GM21576 (cell line): ENCODE measurements at regions not wholly inside any gene's neighbourhood (a gene's known extent, or its start where the extent isn't known, plus 50 kb on each side); places are given as distances from the start of the nearest gene placed in this dataset.
A peak's percentile ranks its signal among the peaks of the same experiment; 100 is the strongest.

Experiments
- ATAC-seq: cut with Tn5 transposase; IDR thresholded peaks from one replicate; pipeline ENCODE4 v1.9.1; 2021; ENCODE audit warnings: mild to moderate bottlenecking, moderate library complexity; ENCODE audit not compliant: unreplicated experiment

DNA sequence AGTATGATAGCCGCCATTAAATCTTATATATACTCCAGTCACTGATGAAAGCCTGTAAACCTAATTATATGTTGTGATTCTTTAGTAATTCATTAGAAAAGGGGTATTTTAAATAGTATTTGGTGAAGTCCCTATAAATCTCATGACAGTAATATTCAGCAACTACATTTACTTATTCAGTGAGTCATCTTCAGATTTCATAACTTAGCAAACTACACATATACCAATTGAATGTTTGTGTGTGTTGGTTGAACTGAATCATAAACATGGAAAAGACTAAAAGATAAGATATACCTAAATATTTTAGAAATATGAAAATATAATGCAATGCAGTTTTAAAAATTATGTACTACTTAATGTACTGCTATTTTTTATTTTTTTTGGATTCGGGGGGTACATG, 1050.4 kb downstream of the MAT2B start:
- no peak for ATAC-seq

DNA sequence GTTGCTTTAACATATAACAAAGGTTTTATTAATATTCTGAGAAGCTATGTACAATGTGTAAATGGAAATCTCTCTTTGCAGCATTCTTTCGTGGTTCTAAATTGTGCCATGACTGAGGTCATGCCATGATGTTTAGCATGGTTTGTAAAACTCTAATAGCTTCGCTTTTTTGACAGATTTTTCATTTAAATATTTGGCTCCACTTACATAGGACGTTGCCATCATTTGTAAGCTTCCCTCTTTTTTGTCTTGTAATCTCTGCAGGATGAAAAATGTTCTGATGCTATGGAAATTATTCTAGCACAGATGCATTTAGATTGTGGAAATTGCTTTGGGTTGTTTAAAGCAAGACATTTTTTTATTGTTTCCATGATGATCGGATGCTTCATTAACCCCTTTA, 1054.8 kb downstream of the MAT2B start:
- no peak for ATAC-seq

DNA sequence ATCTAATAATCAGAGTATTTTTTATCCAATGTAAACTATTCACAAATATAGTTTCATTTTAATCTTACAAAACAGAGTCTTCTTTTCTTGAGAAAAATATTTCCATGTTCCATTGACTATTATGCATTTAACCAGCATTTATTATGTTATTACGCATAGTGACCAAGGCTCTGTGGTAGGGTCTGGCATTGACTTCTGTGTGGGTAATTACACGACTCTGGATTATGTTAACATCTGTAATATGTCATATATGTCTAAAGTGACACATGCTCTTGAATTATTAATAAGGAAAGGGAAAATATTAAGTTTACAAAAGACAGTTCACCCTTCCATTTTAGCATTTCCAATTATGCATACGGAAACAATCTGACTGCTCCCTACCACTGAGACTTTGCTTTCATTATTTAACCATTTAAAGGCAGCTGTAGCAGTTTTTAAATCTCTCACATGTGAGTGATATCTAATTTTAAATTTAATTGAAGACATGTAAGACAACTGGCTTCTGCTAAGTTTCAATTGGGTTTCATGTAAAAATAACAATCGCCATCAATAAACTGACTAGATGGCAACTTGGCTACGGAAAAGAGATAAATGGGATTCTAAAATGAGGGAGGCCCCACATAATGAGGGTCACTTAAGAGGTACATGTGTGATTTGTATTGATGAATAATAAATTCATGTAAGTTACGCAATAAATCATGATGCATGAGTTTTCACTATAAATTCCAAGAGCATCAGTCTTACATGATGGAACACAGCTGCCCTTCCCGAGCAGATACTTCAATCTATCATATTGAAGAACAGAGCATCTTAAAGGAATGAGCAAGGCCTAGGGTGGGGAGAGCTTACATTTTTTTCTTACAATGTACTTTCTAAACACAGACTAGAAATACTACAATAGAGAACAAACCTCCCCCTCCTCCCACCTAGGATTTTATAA, 1056.8 kb downstream of the MAT2B start:
- ATAC-seq, result no peak

DNA sequence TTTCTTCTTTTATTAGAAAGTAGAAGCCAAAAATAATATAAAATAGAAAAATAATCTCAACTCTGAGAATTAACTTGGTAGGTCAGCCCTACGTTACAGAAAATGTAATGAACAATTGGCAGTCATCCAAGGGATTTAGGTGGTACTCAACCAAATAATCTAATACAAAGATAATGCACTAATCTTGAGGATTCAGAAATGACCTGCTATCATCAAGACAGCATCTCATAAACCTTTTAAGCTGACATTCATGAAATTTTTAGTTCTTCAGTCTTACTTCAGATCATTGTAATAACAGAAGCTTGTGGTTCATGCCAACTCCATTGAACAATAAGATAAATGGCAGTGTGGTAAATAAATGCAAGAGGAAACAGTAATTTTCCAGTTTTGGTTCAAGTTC, 1058.0 kb downstream of the MAT2B start:
- no peak for ATAC-seq

DNA sequence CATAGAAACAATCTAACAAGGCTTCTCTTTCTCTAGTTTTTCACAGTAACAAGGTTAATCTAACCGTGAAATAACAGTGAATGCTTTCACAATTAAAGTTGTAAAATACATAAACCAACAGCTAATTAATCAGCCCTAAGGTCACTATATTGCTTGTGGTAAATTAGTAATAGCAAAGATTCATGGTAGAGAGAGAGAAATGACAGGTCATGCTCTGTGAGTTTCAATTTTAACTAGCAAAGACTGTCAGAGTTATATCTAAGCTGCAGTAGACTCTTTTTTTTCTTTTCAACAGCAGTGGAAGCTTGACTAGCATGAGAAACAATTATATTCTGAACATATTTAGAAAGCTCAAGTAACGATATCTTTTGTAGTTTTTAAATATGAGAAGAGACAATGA, 1068.0 kb downstream of the MAT2B start:
- no peak for ATAC-seq

DNA sequence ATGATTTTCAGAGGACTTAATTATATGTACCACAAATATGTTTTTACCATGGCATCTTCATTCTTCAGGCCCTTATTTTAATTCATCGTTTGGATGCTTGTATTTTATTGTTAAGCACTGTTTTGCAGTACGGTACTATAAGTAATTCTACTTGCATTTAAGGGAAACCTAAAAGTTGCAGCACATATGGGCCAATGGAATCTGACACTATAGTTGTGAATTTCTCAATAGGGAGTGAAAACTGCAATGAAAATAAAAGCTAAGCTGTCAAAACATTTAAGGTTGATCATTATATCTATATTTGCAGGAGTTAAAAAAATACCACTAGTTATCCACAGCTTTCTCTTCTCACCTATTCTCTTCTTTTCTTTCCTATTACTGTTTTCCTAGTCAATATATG, 1071.8 kb downstream of the MAT2B start:
- ATAC-seq, result no peak

DNA sequence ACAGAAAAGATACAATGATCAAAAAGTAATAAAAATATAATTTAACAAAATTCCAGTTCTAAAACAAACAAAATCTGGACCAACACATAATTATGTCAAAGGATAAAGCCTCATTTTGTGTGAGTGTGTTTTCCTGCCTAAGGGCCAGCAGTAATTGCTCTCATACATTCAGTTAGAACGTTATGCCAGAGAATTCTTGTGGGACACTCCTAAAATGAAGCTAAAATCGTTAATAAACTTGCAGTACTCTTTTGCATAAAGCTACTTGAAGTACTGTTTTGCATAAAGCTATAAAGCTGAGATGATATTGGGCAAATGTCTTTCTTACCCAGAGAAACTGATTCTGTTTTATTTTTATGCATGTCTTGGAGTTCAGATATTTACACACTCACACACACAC, 1072.3 kb downstream of the MAT2B start:
- no peak for ATAC-seq

DNA sequence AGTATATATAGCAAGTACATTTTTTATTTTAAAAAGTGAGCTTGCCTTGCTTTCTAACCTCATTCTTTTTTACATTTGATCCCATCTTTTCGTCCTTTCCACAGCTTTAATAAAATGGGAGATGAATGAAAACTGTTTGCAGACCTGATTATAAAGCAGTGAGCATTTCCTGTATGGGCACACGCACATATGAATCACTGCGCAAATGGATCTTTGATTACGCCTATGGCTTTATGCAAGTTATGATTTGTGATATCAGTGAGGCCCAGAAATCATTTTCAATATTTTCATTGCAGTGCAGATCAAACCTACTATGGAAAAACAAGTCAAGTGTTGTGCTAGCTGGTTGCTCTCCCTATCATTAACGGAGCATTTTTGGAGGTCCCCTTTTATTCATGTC, 1073.0 kb downstream of the MAT2B start:
- ATAC-seq, result no peak

DNA sequence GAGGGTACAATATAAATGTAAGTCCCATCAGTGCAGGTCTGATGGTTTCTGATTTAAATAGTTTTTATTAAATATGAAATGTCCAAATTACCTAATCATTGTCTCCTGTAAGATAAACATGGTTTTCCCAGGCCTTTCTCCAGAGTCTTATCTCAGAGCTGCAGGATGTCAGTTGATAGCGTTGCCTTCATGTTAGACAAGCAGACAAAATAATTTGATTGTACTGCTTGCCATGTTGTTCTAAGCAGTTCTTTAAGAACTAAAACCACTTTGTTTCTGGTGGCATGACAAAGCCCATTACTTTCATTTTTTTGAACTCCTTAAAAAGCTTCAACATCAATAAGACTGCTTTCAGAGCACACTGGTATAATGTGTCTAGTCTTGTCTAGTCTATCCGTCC, 1073.5 kb downstream of the MAT2B start:
- no peak for ATAC-seq

DNA sequence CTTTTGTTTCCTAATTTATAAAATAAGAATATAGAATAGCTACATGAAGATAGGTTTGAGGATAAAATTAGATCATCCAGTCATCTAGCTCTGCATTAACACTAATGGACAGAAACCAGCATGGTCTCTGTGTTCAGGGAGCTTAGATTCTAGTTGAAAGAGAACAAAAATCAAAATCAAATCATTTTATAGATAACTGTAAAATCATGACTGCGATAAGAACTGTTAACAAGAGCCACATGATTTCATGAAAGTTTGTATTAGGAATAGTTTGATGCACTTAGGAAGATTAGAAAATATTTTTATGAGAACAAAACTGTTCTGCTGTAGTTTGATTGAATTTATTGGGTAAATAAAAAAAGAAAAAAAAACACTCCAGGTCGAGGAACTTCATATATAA, 1074.7 kb downstream of the MAT2B start:
- ATAC-seq, result no peak

DNA sequence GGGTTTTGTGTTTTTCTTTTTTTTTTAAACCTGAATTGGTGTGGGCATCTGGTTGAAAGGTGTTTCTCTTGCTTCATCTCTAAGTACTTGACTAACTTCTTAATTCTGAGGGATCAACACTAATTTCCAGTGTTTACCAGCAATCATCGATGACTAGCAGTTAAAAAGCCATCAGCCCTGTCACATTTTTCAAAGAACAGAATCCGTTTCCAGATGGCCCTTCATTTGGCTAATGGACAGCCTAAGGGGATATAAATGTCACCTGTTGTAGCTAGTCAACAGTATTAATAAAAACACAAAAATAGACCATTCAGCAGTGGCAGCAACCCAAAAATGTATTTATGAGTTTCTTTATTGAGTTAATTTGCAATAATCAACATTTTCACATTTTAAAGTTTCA, 1076.5 kb downstream of the MAT2B start:
- no peak for ATAC-seq

DNA sequence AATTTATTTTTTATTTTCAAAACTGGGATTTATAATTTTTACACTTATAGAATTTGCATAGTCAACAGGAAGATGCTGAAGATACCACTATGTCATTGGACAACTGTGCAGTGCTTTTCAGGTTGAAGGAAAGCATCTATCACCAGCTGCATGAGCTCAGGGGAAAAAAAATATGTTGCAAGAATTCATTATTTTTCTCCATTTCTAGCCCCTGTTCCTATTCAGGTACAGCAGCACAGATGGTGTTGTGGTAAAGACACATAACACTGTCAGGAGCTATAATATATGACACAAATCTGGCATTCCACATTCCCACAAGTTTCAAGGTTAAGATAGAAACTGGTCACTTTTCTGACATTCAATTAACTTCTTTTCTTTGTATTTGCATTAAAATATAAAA, 1088.6 kb downstream of the MAT2B start:
- ATAC-seq, result no peak

DNA sequence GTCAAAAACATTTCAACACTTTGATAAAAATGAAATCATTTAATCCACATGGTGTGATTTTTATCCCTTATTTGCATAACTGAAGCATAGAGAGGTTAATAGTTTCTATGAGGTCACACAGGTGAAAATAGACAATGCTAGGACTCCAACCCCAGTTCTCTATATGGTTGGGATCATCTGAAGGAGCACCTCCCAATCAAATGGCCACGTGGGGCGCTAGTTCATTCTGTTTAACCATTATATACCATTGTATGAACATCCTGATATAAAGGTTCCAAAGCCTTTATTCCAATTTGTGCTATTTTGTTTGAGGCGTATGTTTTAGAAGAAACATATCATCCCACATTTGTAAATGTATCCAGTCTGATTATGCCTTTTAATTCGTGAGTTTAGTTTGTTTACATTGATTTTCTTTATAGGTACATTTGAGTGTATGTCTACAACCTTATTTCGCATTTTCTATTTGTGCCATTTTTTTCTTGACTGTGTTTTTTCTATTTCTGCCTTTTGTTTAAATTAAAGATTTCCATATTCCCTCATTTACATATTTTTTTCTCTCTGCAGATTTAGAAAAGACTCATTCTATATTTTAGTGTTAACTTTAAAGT, 1092.0 kb downstream of the MAT2B start:
- peak; percentile 72 for ATAC-seq

DNA sequence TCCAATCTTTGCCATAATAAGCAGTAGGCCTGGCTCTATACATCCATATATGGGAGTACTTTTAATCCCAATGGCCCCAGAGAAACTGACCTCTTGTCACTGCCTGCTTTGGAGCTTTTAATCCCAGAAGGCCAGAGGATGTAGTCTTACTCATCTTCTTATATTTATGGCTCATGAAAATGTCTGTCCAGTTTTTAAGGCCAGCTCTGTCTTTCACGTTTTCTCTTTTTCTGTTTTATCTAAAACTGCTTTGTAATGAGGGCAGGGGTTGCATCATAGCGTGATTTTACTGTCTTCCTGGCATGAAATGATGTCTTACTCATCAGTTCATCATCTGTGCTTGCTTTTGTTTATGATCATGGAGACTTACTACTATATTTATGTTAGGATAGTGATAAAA, 1094.9 kb downstream of the MAT2B start:
- no peak for ATAC-seq

DNA sequence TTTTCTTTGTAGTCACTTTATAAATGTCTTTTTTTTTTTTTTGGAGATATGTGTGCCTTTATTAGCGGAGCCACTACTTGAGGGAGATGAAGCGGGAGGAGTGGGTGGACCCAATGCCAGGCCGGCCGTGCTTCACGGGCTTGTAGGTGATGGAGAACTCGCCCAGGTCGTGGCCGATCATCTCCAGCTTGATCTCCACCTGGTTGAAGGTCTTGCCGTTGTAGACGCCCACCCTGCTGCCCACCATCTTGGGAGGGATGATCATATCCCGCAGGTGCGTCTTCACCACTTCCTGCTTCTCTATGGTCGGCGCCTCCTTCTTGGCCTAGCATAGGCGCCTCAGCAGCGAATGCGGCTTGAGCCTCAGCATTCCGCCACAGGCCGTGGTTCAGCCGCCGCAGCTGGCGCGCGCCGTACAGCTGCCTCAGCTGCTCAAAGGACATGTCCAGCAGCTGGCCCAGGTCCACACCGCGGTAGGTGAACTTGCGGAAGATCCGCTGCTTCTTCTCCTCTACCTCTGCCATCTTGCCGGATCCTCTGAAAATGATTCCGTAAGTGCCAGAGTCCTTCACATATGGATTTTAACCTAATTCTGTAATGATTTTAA, 1095.6 kb downstream of the MAT2B start:
- ATAC-seq, result no peak

DNA sequence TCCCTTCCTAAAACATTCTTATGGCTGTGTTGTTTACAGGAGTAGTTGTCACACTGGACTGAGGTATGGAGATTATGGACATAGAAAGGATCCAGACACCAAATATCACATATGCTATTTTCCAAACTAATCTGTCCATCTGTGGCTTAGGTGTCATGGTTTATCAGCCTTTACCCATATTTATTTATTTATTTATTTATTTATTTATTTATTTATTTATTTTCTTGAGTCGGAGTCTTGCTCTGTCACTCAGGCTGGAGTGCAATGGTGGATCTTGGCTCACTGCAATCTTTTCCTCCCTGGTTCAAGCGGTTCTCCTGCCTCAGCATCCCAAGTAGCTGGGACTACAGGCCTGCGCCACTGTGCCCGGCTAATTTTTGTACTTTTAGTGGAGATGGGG, 1103.1 kb downstream of the MAT2B start:
- ATAC-seq, result no peak

DNA sequence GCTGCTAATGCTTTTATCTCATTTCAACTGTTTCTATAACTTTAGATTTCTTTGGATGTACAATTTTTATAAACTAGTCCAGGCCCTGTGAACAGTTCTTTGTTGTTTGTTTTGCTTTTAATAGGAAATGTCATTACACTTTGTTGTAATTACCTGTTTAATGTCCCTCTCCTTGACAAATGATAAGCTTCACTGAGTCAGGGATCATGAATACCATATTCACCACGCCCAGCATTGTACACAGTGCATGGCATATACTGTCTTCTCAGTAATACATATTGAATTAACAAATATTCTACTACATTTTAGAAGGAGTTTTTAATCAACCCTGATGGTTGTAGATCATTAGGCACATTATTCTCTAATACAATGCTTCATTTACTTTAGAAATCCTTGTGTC, 1105.0 kb downstream of the MAT2B start:
- no peak for ATAC-seq

DNA sequence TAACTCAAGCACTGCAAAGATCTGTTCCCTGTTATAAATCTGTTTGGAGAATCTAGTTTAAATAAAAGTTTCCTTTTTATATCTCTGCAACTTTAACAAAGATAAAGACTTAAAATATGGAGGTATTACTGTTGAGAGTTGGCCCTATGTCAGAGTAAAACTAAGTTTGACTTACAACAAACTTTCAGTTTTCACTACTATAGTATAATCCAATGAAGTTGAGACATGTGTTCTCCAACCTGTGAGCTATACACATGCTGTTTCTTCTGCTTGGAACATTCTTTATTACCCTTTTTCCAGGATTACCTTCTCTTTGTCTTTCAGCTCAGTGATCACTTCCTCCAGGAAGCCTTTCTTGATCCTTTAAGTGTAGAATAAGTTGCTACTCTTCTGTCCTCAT, 1109.3 kb downstream of the MAT2B start:
- no peak for ATAC-seq

DNA sequence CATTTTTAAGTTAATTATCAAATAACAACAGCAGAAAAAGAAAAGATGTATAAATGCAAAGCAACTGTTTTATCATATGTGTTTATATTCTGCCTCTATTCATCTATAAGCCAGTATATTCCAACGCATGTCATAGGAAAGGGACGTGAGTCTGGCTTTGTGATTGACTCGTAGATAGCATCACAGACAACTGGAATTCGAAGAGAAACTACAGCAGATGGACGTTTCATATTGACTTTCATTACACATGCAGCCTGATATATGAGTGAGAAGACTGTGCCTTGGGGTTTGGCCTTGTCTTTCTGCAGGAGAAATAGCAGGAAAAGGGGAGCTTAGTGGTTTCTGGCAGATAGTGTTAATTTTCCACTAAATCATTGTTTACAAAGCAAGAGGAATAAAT, 1111.9 kb downstream of the MAT2B start:
- ATAC-seq, result no peak

DNA sequence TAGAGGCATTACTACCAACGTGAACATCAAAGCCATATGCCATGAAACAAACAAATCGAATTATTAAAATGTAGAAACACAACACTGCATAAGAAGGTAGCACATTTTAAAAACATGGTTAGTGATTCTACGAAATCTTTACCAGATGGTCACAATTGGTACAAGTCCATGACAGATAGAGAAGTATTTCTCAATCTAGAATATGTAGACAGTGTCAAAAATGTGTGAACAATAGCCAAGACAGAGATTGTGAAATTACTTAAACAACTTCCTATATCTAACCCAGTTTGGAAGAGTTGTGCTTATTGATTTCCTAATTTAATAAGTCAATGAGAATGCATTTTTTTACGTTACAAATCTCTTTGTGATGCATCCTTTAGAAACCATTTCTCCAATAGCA, 1121.6 kb downstream of the MAT2B start:
- ATAC-seq, result no peak

DNA sequence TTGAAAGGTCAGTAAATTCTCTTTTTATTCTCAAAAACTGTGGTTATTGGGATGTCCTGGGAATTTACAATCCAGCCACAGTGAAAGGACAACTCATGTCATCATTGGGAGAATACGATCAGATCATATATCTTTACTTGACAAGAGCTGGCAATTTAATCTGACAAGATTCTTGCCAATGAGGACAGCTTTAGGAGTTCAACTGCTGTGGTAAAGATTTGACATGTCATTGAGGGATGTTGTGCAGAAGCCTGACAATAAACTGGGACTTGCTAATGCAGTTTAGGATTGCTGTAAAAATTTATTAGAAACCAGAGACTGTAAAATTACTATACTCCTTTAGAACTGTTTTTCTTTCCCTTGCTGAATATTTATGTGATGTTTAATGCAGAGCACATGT, 1131.0 kb downstream of the MAT2B start:
- no peak for ATAC-seq

DNA sequence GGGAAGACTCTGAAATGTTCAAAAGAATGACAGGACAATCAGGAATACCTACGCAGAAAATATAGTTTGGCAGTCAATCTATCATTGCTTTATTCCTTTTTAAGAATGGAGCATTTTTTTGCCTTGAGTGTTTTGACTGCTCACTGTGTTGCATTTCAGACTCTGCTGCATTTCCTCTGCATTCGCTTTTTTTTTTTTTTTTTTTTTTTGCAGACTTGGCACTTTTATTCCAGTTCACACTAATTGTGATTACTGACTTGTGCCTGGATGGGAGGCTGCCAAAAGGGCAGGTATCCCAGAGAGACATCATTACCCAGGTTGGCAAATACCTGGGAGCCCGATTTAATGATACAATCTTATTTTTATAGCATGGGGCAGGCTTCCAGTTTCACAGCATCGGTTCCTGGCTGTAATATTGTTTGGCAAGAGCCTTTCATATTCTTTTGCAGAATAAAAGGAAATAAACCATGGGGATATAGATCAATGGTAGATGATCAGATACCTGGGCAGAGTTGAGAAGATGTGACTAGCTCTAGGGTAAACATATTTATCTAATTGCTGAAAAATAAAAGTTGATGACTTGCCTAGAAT, 1132.6 kb downstream of the MAT2B start:
- no peak for ATAC-seq
